HepG2 (cell line): ENCODE measurements at regions not wholly inside any gene's neighbourhood (a gene's known extent, or its start where the extent isn't known, plus 50 kb on each side); places are given as distances from the start of the nearest gene placed in this dataset.

Source experiments
- ARHGAP35 ChIP-seq: sonication (generic); formaldehyde crosslinking; IDR thresholded peaks from 2 replicates; pipeline ENCODE4 v1.9.0; 2022; ENCODE audit warnings: mild to moderate bottlenecking, inconsistent platforms, moderate library complexity, missing genetic modification reagents, borderline replicate concordance
- BHLHE40 ChIP-seq: IDR thresholded peaks from 2 replicates; pipeline ENCODE4 v1.6.1; 2011; ENCODE audit warnings: low read length, improper control_type of control experiment
- BORCS8-MEF2B ChIP-seq: sonication (generic); formaldehyde crosslinking; IDR thresholded peaks from 2 replicates; pipeline ENCODE4 v1.8.0; 2022; ENCODE audit warnings: mild to moderate bottlenecking, missing genetic modification reagents
- DNMT3B ChIP-seq: conservative IDR thresholded peaks from 2 replicates; pipeline ENCODE4 v1.6.1; 2016; ENCODE audit warnings: missing biosample characterization, control low read depth
- EZH2 ChIP-seq: conservative IDR thresholded peaks from 2 replicates; pipeline ENCODE4 v1.6.1; 2012; ENCODE audit warnings: mild to moderate bottlenecking, low read depth, low read length, moderate library complexity
- FOXA1 ChIP-seq, 2 experiments: fragments of 450-650 bp in 1 of 2; sonication (generic) in 1 of 2; formaldehyde crosslinking in 1 of 2; IDR thresholded peaks; 2 replicates each; pipeline versions ENCODE4 v1.4.0 to v1.6.1; 2016 to 2020; ENCODE audit warnings: missing genetic modification reagents in 1 of 2
- FOXO4 ChIP-seq: sonication (generic); formaldehyde crosslinking; conservative IDR thresholded peaks from 2 replicates; pipeline ENCODE4 v1.8.1; 2023; ENCODE audit warnings: missing genetic modification reagents
- HDAC6 ChIP-seq: fragments of 200-600 bp; sonication (generic); IDR thresholded peaks from 2 replicates; pipeline ENCODE4 v1.7.0; 2017; ENCODE audit warnings: mild to moderate bottlenecking, antibody characterized with exemption, low read length, low read depth
- IKZF1 ChIP-seq: fragments of 450-650 bp; IDR thresholded peaks from 2 replicates; pipeline ENCODE4 v1.7.1; 2016
- MXD4 ChIP-seq: IDR thresholded peaks from 2 replicates; pipeline ENCODE4 v1.6.1; 2016; ENCODE audit warnings: mild to moderate bottlenecking, missing biosample characterization, missing genetic modification reagents
- MYC ChIP-seq: sonication (generic); formaldehyde crosslinking; IDR thresholded peaks from 2 replicates; pipeline ENCODE4 v1.9.0; 2021; ENCODE audit warnings: missing genetic modification reagents, borderline replicate concordance
- PCBP1 ChIP-seq: fragments of 200-400 bp; formaldehyde crosslinking; IDR thresholded peaks from 2 replicates; pipeline ENCODE4 v1.6.1; 2017; ENCODE audit warnings: mild to moderate bottlenecking, low read depth, low read length, borderline replicate concordance
- PHF5A ChIP-seq: IDR thresholded peaks from one replicate; pipeline ENCODE4 v1.6.1; 2018; ENCODE audit warnings: low read depth, missing genetic modification reagents; ENCODE audit not compliant: unreplicated experiment
- RARA ChIP-seq: IDR thresholded peaks from 2 replicates; pipeline ENCODE4 v1.6.1; 2016; ENCODE audit warnings: missing genetic modification reagents, missing compliant biosample characterization
- RBM39 ChIP-seq: fragments of 200-400 bp; formaldehyde crosslinking; IDR thresholded peaks from one replicate; pipeline ENCODE4 v1.6.1; 2018; ENCODE audit warnings: antibody characterized with exemption, mild to moderate bottlenecking, low read depth, low read length; ENCODE audit not compliant: poor library complexity, severe bottlenecking
- TARDBP ChIP-seq: sonication (generic); formaldehyde crosslinking; IDR thresholded peaks from 2 replicates; pipeline ENCODE4 v1.8.0; 2022; ENCODE audit warnings: mild to moderate bottlenecking, missing genetic modification reagents
- TCF12 ChIP-seq, 2 experiments: fragments of 450-650 bp in 1 of 2; sonication (generic) in 1 of 2; formaldehyde crosslinking in 1 of 2; IDR thresholded peaks; 2 replicates each; pipeline versions ENCODE4 v1.6.1 to v1.8.0; 2017 to 2022; ENCODE audit warnings: antibody characterized with exemption in 1 of 2, mild to moderate bottlenecking in 1 of 2, missing genetic modification reagents in 1 of 2, moderate library complexity in 1 of 2
- WIZ ChIP-seq: sonication (generic); formaldehyde crosslinking; IDR thresholded peaks from 2 replicates; pipeline ENCODE4 v1.5.1; 2020; ENCODE audit warnings: mild to moderate bottlenecking, missing genetic modification reagents
- ZNF17 ChIP-seq: sonication (generic); formaldehyde crosslinking; IDR thresholded peaks from 2 replicates; pipeline ENCODE4 v1.5.0; 2020; ENCODE audit warnings: mild to moderate bottlenecking, missing genetic modification reagents
- ZNF20 ChIP-seq: sonication (generic); formaldehyde crosslinking; IDR thresholded peaks from 2 replicates; pipeline ENCODE4 v1.4.0; 2020; ENCODE audit warnings: mild to moderate bottlenecking, moderate library complexity, missing genetic modification reagents
- ZNF235 ChIP-seq: sonication (generic); formaldehyde crosslinking; IDR thresholded peaks from 2 replicates; pipeline ENCODE4 v1.8.1; 2023; ENCODE audit warnings: mild to moderate bottlenecking, missing genetic modification reagents, borderline replicate concordance
- ZNF569 ChIP-seq: sonication (generic); formaldehyde crosslinking; IDR thresholded peaks from 2 replicates; pipeline ENCODE4 v1.5.0; 2020; ENCODE audit warnings: mild to moderate bottlenecking, missing genetic modification reagents, moderate library complexity, borderline replicate concordance
- ZNF670 ChIP-seq: sonication (generic); formaldehyde crosslinking; IDR thresholded peaks from 2 replicates; pipeline ENCODE4 v1.8.0; 2022; ENCODE audit warnings: mild to moderate bottlenecking, missing genetic modification reagents, borderline replicate concordance
- ZNF704 ChIP-seq: sonication (generic); formaldehyde crosslinking; IDR thresholded peaks from 2 replicates; pipeline ENCODE4 v1.8.1; 2023; ENCODE audit warnings: mild to moderate bottlenecking, inconsistent platforms, moderate library complexity, missing genetic modification reagents, borderline replicate concordance
- ZNF740 ChIP-seq: sonication (generic); formaldehyde crosslinking; IDR thresholded peaks from 2 replicates; pipeline ENCODE4 v1.4.0; 2020; ENCODE audit warnings: missing genetic modification reagents
- TF ChIP-seq, protein P1 (sequence below): IDR thresholded peaks from 2 replicates; pipeline ENCODE4 v1.6.1; 2016; ENCODE audit warnings: mild to moderate bottlenecking

- TF ChIP-seq EZH2 (no peak), RARA (CRISPR knock-in tag) (peak; percentile 67), MYC (CRISPR knock-in tag) (no peak), DNMT3B (CRISPR knock-in tag) (0 out of 2 replicates have a peak, but pooled peaks have one; percentile 56), PCBP1 (no peak), WIZ (CRISPR knock-in tag) (no peak), ZNF569 (CRISPR knock-in tag) (no peak), BORCS8-MEF2B (CRISPR knock-in tag) (no peak), ZNF670 (CRISPR knock-in tag) (peak; percentile 78; the same call in 1 of the 2 replicates), MXD4 (no peak), TCF12 (IDR thresholded peaks at IDR 0.05) (no peak), TCF12 (CRISPR knock-in tag; IDR thresholded peaks at IDR 0.05) (0 out of 2 replicates have a peak, but pooled peaks have one; percentile 25), ZNF235 (CRISPR knock-in tag) (no peak), ZNF704 (CRISPR knock-in tag) (no peak; the same call in 1 of the 2 replicates), ZNF20 (CRISPR knock-in tag) (no peak), TARDBP (CRISPR knock-in tag) (peak; percentile 75; the same call in 1 of the 2 replicates), IKZF1 (no peak), ZNF17 (no peak), FOXO4 (no peak), BHLHE40 (no peak), ARHGAP35 (CRISPR knock-in tag) (no peak), RBM39 (no peak), FOXA1 (IDR thresholded peaks at IDR 0.05) (no peak), FOXA1 (CRISPR knock-in tag; IDR thresholded peaks at IDR 0.05) (peak; percentile 31; the same call in 1 of the 2 replicates), PHF5A (CRISPR knock-in tag) (peak; percentile 59), HDAC6 (no peak), ZNF740 (CRISPR knock-in tag) (0 out of 2 replicates have a peak, but pooled peaks have one; percentile 37)
- TF ChIP-seq, protein P1, sequence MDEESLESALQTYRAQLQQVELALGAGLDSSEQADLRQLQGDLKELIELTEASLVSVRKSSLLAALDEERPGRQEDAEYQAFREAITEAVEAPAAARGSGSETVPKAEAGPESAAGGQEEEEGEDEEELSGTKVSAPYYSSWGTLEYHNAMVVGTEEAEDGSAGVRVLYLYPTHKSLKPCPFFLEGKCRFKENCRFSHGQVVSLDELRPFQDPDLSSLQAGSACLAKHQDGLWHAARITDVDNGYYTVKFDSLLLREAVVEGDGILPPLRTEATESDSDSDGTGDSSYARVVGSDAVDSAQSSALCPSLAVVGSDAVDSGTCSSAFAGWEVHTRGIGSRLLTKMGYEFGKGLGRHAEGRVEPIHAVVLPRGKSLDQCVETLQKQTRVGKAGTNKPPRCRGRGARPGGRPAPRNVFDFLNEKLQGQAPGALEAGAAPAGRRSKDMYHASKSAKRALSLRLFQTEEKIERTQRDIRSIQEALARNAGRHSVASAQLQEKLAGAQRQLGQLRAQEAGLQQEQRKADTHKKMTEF (CRISPR knock-in tag): peak; percentile 81; the same call in 1 of the 2 replicates
Measured at GRCh38 chr12:93243689-93244513, 133.8 kb upstream of the NUDT4 start (continued).
